HG03159 (cell line): ENCODE measurements at regions not wholly inside any gene's neighbourhood (a gene's known extent, or its start where the extent isn't known, plus 50 kb on each side); places are given as distances from the start of the nearest gene placed in this dataset.

ENCODE experiments used
- ATAC-seq: cut with Tn5 transposase; IDR thresholded peaks from one replicate; pipeline ENCODE4 v1.9.1; 2021; ENCODE audit warnings: mild to moderate bottlenecking, moderate library complexity; ENCODE audit not compliant: unreplicated experiment

GRCh38 chr4:156018383-156018782 is 64.7 kb upstream of the CTSO start:
- no peak for ATAC-seq

DNA sequence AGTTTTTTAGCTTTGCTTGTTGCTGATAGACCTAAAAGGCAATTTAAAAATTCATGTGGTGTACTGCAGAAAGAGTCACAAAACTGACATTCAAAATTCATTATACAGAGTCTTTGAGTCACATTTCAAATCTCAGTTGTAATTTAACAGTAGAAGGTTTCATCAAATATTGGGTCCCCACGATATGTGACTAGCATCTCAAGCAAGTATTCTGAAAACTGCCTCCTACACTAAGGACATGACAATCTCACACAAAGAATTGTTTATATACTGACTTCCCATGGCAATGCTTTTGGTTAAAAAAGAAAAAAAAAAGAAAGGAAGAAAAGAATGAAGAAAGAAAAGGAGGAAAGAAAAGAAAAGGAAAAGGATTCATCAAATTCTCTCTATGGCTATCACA is 62.1 kb upstream of the CTSO start:
- ATAC-seq, result no peak

GRCh38 chr4:156006192-156006591 is 52.5 kb upstream of the CTSO start:
- ATAC-seq, result no peak
